Esophagus (tissue), 2 donors: ENCODE measurements at regions not wholly inside any gene's neighbourhood (a gene's known extent, or its start where the extent isn't known, plus 50 kb on each side); places are given as distances from the start of the nearest gene placed in this dataset.

Experiments used
- H3K27ac ChIP-seq, 2 donors: one replicate each; pipeline ENCODE4 v1.5.1; 2013; ENCODE audit warnings: low read depth in 2 of 2, mild to moderate bottlenecking in 2 of 2, inconsistent platforms in 1 of 2, low read length in 1 of 2, moderate library complexity in 1 of 2
- H3K27me3 ChIP-seq, 2 donors: one replicate each; pipeline ENCODE4 v1.6.1; 2013; ENCODE audit warnings: low read length in 2 of 2, control low read depth in 1 of 2, mild to moderate bottlenecking in 1 of 2; ENCODE audit not compliant: insufficient read depth in 2 of 2, control insufficient read depth in 1 of 2
- H3K36me3 ChIP-seq, 2 donors: one replicate each; pipeline ENCODE4 v1.6.1; 2013; ENCODE audit warnings: low read length in 1 of 2; ENCODE audit not compliant: control insufficient read depth in 2 of 2, insufficient read depth in 2 of 2
- H3K4me1 ChIP-seq, 2 donors: one replicate each; pipeline ENCODE4 v1.6.1; 2013; ENCODE audit warnings: low read length in 1 of 2; ENCODE audit not compliant: control insufficient read depth in 2 of 2, insufficient read depth in 2 of 2
- H3K4me3 ChIP-seq, 2 donors: one replicate each; pipeline ENCODE4 v1.5.1; 2013; ENCODE audit warnings: low read length in 2 of 2, mild to moderate bottlenecking in 2 of 2, low read depth in 1 of 2, moderate library complexity in 1 of 2
- H3K9me3 ChIP-seq, 2 donors: one replicate each; pipeline ENCODE4 v1.6.1; 2013; ENCODE audit warnings: mild to moderate bottlenecking in 2 of 2, low read depth in 1 of 2, low read length in 1 of 2, moderate library complexity in 1 of 2; ENCODE audit not compliant: control insufficient read depth in 2 of 2, insufficient read depth in 1 of 2
- WGBS, 2 donors: extraction: QIAGEN DNeasy Blood & Tissue Kit; methylation state at CpG; one replicate each; pipeline ENCODE4 v1.1.7; 2013; 5-methylcytosine and 5-hydroxymethylcytosine counted together
- donor health status: healthy with polysubstance abuse.
- donor health status: Bipolar disorder and iron deficiency.

- Histone ChIP-seq H3K27me3 (no peaks in the 10 kb centered on the region), H3K27ac (no peak overlapping the region), H3K9me3 (peaks cover 2 to 5% of the 10 kb centered on the region in 2 donors), H3K4me1 (no peaks in the 10 kb centered on the region), H3K4me3 (no peak overlapping the region), H3K36me3 (no peaks in the 10 kb centered on the region)
- WGBS, 2 donors = 60 to 67% methylated on average over 2 of the region's 2 CpGs
These were observed 52.9 kb upstream of the RNU6-1 start for GRCh38 chr15:67892559-67893377.

DNA sequence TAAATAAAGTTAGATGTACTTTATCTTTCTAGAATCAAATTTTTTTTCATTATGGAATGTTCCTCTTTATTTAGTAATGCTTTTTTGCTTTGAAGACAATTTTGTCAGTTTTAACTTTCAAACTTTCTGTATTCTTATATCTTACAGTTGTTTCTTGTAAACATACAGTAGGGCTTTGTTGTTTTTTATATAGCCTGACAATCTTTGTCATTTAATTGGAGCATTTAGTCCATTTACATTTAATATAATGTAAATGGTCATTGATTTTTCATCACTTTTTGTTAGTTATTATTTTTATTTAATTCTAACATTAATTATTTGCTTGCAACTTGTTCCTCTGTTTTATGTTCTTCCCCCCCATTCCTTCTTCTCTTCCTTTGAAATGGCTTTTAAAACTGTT, 55.4 kb upstream of the RNU6-1 start:
- Histone ChIP-seq H3K4me1 (no peaks in the 10 kb centered on the region), H3K27me3 (no peaks in the 10 kb centered on the region), H3K9me3 (peaks cover 2 to 5% of the 10 kb centered on the region in 2 donors), H3K27ac (no peak overlapping the region), H3K4me3 (no peak overlapping the region), H3K36me3 (no peaks in the 10 kb centered on the region)

DNA sequence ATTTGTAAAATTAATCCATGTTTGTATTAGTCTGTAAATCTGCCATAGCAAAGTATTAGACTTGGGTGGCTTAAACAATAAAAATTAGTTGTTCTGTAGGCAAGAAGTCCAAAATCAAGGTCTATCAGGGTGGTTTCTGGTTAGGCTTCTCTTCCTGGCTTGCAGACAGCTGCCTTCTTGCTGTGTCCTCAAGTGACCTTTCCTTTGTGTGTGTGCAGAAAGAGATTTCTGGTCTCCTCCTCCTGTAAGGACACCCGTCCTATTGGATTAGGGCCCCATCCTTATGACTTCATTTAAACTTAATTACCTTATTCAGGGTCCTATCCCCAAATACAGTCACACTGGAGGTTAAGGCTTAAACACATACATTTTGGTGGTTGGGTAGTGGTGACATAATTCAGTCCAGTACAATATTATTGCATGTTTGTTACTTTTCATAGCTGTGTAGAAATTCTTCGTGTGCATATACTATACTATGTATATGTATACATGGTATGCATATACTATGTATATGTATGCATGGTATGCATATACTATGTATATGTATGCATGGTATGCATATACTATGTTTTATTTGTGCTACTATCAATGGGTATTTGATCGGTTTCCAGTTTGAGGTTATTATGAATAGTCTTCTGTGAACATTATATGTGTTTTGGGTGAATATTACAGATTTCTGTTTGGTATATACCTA, 57.9 kb upstream of the RNU6-1 start:
- Histone ChIP-seq H3K36me3 (no peaks in the 10 kb centered on the region), H3K27ac (no peak overlapping the region), H3K27me3 (no peaks in the 10 kb centered on the region), H3K4me1 (no peaks in the 10 kb centered on the region), H3K4me3 (no peak overlapping the region), H3K9me3 (peaks cover 0 to 5% of the 10 kb centered on the region in 2 donors)
- WGBS, 2 donors = 67 to 72% methylated on average over 3 of the region's 3 CpGs

- H3K4me1 ChIP-seq = no peaks in the 10 kb centered on the region
- H3K27me3 ChIP-seq = no peaks in the 10 kb centered on the region
- WGBS, 2 donors = 72 to 80% methylated on average over 9 of the region's 9 CpGs
- H3K9me3 ChIP-seq = peaks cover 0 to 5% of the 10 kb centered on the region in 2 donors
- no peaks in the 10 kb centered on the region for H3K36me3 ChIP-seq
- no peak overlapping the region for H3K4me3 ChIP-seq
- H3K27ac ChIP-seq = no peak overlapping the region
These were observed 59.9 kb upstream of the RNU6-1 start for GRCh38 chr15:67899596-67900283.

DNA sequence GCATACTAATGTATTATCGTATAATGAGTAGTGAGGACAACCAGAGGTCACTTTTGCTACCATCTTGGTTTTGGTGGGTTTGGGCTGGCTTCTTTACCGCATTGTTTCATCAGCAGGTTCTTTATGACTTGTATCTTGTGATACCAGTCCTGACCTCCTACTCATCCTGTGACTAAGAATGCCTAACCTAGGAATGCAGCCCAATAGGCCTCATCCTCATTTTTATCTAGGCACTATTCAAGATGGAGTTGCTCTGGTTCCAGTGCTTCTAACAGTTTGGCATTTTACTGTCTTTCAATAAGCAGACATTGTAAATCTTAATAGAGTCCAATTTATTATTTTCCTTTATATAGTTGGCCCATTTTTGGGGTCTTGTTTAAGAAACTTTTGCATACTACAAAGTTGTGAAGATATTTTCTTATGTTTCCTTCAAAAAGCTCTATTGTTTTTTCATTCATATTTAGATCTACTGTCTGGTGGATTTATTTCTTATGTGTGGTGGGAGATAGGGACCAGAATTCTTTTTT, 60.8 kb upstream of the RNU6-1 start:
- Histone ChIP-seq H3K36me3 (no peaks in the 10 kb centered on the region), H3K9me3 (peaks cover 0 to 4% of the 10 kb centered on the region in 2 donors), H3K27me3 (no peaks in the 10 kb centered on the region), H3K4me1 (no peaks in the 10 kb centered on the region), H3K4me3 (no peak overlapping the region), H3K27ac (no peak overlapping the region)
- 93 to 95% methylated on average over 2 of the region's 2 CpGs for WGBS, 2 donors

- H3K36me3 ChIP-seq = no peaks in the 10 kb centered on the region
- H3K4me1 ChIP-seq = no peaks in the 10 kb centered on the region
- H3K27ac ChIP-seq = no peak overlapping the region
- no peak overlapping the region for H3K4me3 ChIP-seq
- 91 to 96% methylated on average over 1 of the region's 1 CpG for WGBS, 2 donors
- H3K27me3 ChIP-seq = no peaks in the 10 kb centered on the region
- H3K9me3 ChIP-seq = no peaks in the 10 kb centered on the region
These were observed 62.1 kb upstream of the RNU6-1 start for GRCh38 chr15:67901922-67902321.

GRCh38 chr15:67902579-67903009, 62.7 kb upstream of the RNU6-1 start:
- H3K9me3 ChIP-seq = no peaks in the 10 kb centered on the region
- no peaks in the 10 kb centered on the region for H3K36me3 ChIP-seq
- 87 to 88% methylated on average over 9 of the region's 9 CpGs for WGBS, 2 donors
- no peaks in the 10 kb centered on the region for H3K27me3 ChIP-seq
- H3K27ac ChIP-seq = no peak overlapping the region
- no peaks in the 10 kb centered on the region for H3K4me1 ChIP-seq
- H3K4me3 ChIP-seq = no peak overlapping the region

DNA sequence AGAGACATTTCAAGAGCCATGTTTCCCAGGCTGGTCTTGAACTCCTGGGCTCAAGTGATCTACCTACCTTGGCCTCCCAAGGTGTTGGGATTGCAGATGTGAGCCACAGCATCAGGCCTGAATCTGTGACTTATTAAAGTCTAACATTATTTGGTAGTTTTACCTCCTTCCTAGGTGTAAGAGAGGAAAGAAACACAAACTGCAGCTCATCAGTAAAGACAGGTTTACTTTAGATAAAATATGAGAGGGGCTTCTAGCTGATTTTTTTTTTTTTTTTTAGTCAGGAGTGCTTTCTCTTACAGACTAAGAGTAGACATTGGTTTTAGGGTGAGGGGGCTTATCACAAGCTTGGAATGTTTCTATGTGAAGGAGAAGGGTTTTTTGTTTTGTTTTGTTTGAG, 63.9 kb upstream of the RNU6-1 start:
- Histone ChIP-seq H3K27ac (no peak overlapping the region), H3K4me1 (no peaks in the 10 kb centered on the region), H3K4me3 (no peak overlapping the region), H3K9me3 (no peaks in the 10 kb centered on the region), H3K27me3 (no peaks in the 10 kb centered on the region), H3K36me3 (no peaks in the 10 kb centered on the region)

- peaks cover 4 to 6% of the 10 kb centered on the region in 2 donors for H3K9me3 ChIP-seq
- WGBS, 2 donors = 96% methylated on average over 1 of the region's 1 CpG
These were observed 65.8 kb upstream of the RNU6-1 start for GRCh38 chr15:67905628-67906027.

More at GRCh38 chr15:67905628-67906027, 65.8 kb upstream of the RNU6-1 start:
- H3K27me3 ChIP-seq = no peaks in the 10 kb centered on the region
- no peaks in the 10 kb centered on the region for H3K36me3 ChIP-seq
- no peaks in the 10 kb centered on the region for H3K4me1 ChIP-seq
- H3K4me3 ChIP-seq = no peak overlapping the region
- no peak overlapping the region for H3K27ac ChIP-seq
